Fibroblast of mammary gland (primary cell): ENCODE measurements at regions not wholly inside any gene's neighbourhood (a gene's known extent, or its start where the extent isn't known, plus 50 kb on each side); places are given as distances from the start of the nearest gene placed in this dataset.

Experiments used
- DNase-seq: peaks from one replicate; pipeline ENCODE4 v3.0.0-alpha.2; 2010; ENCODE audit warnings: low read depth
- H3K4me3 ChIP-seq: 2 replicates; pipeline ENCODE4 v1.5.1; 2011; ENCODE audit warnings: low read depth, mild to moderate bottlenecking, low read length, moderate library complexity; ENCODE audit not compliant: control insufficient read depth
- CTCF ChIP-seq: conservative IDR thresholded peaks from 2 replicates; pipeline ENCODE4 v1.5.1; 2011; ENCODE audit warnings: low read depth, low read length, inconsistent platforms; ENCODE audit not compliant: control insufficient read depth, insufficient read depth

DNA sequence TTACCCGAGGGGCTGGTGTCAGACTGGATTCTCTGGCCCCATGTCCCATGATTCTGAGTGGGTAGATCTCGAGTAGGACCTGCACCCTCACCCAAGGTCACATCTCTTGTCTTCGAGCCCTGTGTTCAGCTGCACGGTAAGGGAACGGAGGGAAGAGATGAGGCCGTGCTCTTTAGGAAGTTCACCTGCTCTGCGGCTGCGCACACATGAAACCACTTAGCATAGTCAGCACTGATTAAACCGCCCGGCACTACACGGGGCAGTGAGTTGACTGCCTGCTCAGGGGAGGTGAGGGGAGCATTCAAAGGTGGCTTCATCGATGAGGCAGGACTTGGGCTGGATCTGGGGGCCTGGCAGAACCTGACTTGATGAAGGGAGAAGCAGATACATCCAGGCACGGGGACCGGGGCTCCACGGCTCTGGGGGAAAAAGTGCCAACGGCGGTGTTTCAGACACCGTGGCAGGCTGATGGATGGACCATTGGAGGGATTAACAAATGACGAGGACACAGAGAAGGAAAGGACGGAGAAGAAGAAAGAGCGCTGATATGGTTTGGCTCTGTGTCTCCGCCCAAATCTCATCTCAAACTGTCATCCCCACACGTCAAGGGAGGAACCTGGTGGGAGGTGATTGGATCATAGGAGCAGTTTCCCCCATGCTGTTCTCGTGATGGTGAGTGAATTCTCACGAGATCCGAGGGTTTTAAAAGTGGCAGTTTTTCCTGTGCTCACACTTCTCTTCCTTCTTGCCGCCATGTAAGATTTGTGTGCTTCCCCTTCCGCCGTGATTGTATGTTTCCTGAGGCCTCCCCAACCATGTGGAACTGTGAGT, 248.6 kb downstream of the CYP26B1 start:
- TF ChIP-seq CTCF, result no peak
- H3K4me3 ChIP-seq, result no peak overlapping the region
- DNase-seq, result no peak

- H3K4me3 ChIP-seq, result no peak overlapping the region
- DNase-seq, result no peak
- no peak for TF ChIP-seq CTCF
Measured at GRCh38 chr2:71898375-71898774, 249.3 kb downstream of the CYP26B1 start.

DNA sequence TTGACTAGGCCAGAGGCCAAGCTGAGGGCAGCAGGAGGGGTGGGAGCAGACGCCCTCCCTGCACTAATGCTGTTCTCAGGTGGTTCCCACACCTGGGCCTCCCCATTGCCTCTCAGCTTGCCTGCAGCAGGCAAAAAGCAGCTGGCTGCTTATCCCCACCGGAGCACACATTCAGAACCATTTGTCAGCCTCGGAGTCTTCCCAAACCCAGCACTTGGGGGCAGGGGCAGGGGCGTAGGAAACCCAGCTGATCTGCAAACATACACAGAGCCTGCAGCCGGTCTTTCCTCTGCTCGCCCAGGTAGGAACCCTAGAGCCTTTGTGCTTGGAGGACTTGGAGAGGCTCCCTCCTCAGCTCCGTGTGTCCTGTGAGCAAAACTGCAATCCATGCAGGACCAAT, 249.8 kb downstream of the CYP26B1 start:
- TF ChIP-seq CTCF, result no peak
- H3K4me3 ChIP-seq, result no peak overlapping the region
- no peak for DNase-seq

DNA sequence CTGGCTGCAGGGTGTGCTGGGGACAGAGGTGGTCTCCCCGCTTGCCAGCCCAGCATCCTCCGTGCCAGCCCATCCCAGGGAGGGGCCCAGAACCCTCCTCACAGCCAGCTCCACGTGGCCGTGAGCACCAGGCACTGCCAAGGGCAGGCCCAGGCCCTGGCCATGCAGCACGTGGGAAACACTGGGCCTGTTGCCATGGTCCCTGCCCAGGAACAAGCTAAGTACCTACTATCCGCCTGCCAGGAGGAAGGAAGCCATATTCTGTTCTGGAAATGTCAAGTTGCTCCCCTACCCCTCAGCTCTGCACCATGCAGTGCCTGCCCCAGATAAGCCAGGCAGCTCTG, 250.6 kb downstream of the CYP26B1 start:
- TF ChIP-seq CTCF, result no peak
- no peak for DNase-seq
- H3K4me3 ChIP-seq, result no peak overlapping the region

DNA sequence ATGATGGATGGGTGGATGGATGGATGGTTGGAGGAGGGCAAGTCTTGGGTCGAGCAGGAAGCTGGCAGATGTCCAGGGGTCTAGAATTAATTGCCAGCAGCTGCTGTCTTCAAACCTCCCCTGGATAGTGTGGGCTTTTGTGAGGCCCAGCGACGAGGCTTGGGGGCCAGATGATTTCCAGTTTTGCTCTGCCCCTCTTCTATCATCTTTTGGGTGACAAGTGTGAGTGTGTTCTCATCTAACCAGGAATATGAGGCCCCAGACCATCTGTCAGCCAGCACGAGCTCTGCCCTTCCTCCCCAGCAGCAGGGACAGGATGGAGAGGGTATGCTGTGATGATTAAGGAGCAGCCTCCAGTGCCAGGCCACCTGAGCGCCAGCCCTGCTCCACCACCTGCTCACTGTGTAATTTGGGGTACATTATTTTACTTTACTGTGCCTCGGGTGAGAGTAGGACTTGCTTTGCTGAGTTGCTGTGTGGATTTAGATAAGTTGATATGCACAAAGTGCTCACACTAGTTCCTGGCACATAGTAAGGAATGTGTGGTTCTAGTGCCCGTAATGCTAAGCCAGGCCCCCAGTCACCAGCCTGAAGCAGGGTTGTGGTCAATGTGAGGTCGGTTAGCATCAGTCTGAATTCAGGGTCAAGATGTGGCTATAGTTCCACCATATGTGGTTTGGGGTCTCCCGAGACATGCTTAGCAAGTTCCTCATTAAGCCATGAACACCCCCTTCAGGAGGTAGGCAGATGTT, 251.1 kb downstream of the CYP26B1 start:
- no peak for TF ChIP-seq CTCF
- no peak overlapping the region for H3K4me3 ChIP-seq
- DNase-seq, result no peak

DNA sequence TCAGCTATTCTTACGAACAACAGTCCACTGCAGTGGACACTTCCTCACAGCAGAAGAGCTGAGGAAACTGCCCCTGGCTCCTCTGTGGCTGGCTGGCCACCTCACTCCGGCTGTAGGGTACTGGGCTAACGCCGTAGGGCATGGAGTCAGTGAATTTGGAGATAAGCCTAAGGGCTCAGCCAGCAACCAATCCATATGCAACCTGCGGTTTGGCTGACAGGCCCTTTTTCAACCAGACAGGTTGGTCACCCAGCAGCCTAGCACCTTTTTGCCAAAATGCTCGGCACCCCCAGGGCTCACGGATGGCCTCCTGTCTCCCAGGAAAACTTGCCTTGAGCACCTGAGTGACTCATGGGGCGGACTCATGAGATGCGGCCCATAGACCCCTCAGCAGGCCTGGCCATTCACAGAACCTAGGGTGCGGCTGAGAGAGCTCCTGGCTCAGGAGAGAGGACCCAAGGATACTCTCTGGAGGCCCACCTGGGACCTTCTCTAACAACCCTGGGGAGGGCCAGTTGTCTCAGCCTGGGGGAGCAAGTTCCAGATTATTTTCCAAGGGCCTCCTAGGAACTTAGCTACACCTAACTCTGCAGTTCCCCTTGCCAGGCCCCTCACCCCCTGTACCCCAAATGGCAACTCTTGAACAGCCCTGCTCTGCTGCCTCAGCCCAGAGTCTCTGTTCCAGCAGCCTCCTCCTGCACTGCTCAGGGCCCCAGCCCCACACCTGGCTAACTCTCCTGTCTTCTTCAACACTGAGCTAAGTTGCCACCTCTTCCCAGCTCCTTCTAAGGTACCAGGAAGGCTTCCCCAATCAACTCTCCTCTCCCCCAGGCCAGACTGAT, 252.1 kb downstream of the CYP26B1 start:
- H3K4me3 ChIP-seq, result no peak overlapping the region
- DNase-seq, result no peak
- TF ChIP-seq CTCF, result no peak
